HepG2 (cell line): ENCODE measurements at regions not wholly inside any gene's neighbourhood (a gene's known extent, or its start where the extent isn't known, plus 50 kb on each side); places are given as distances from the start of the nearest gene placed in this dataset.
A peak's percentile ranks its signal among the peaks of the same experiment; 100 is the strongest.

ENCODE experiments used
- CREBL2 ChIP-seq: sonication (generic); formaldehyde crosslinking; IDR thresholded peaks from 2 replicates; pipeline ENCODE4 v1.8.1; 2023; ENCODE audit warnings: missing genetic modification reagents, mild to moderate bottlenecking, borderline replicate concordance
- FOSL2 ChIP-seq: sonication (generic); formaldehyde crosslinking; IDR thresholded peaks from 2 replicates; pipeline ENCODE4 v1.4.0; 2020; ENCODE audit warnings: missing genetic modification reagents
- HMGXB4 ChIP-seq, 2 experiments: sonication (generic) in 1 of 2; formaldehyde crosslinking in 1 of 2; IDR thresholded peaks; 2 replicates each; pipeline versions ENCODE4 v1.4.0 to v1.6.1; 2018 to 2020; ENCODE audit warnings: missing genetic modification reagents in 2 of 2, borderline replicate concordance in 1 of 2, low read depth in 1 of 2, mild to moderate bottlenecking in 1 of 2, missing biosample characterization in 1 of 2
- HNF4A ChIP-seq: sonication (generic); formaldehyde crosslinking; IDR thresholded peaks from 2 replicates; pipeline ENCODE4 v1.4.0; 2020; ENCODE audit warnings: missing genetic modification reagents
- NBN ChIP-seq: fragments of 450-650 bp; conservative IDR thresholded peaks from 2 replicates; pipeline ENCODE4 v1.6.1; 2017
- POGZ ChIP-seq: sonication (generic); formaldehyde crosslinking; IDR thresholded peaks from 2 replicates; pipeline ENCODE4 v1.4.0; 2020; ENCODE audit warnings: mild to moderate bottlenecking, missing genetic modification reagents
- PRPF4 ChIP-seq: fragments of 200-400 bp; formaldehyde crosslinking; IDR thresholded peaks from 2 replicates; pipeline ENCODE4 v1.6.1; 2016; ENCODE audit warnings: low read length, low read depth; ENCODE audit not compliant: poor library complexity, severe bottlenecking
- RFXANK ChIP-seq: IDR thresholded peaks from 2 replicates; pipeline ENCODE4 v1.6.1; 2016
- SALL1 ChIP-seq: sonication (generic); formaldehyde crosslinking; IDR thresholded peaks from 2 replicates; pipeline ENCODE4 v1.8.0; 2022; ENCODE audit warnings: mild to moderate bottlenecking, missing genetic modification reagents
- SRY ChIP-seq: sonication (generic); formaldehyde crosslinking; IDR thresholded peaks from 2 replicates; pipeline ENCODE4 v1.8.0; 2022; ENCODE audit warnings: mild to moderate bottlenecking, missing genetic modification reagents
- THAP11 ChIP-seq: IDR thresholded peaks from 2 replicates; pipeline ENCODE4 v1.6.1; 2016; ENCODE audit warnings: missing biosample characterization, missing genetic modification reagents
- ZBTB33 ChIP-seq: sonication (generic); formaldehyde crosslinking; IDR thresholded peaks from 2 replicates; pipeline ENCODE4 v1.4.0; 2020; ENCODE audit warnings: missing genetic modification reagents
- ZNF253 ChIP-seq: sonication (generic); formaldehyde crosslinking; IDR thresholded peaks from 2 replicates; pipeline ENCODE4 v1.8.0; 2022; ENCODE audit warnings: mild to moderate bottlenecking, missing genetic modification reagents, borderline replicate concordance
- ZNF343 ChIP-seq: sonication (generic); formaldehyde crosslinking; IDR thresholded peaks from 2 replicates; pipeline ENCODE4 v1.4.0; 2020; ENCODE audit warnings: mild to moderate bottlenecking, missing genetic modification reagents
- ZNF567 ChIP-seq: sonication (generic); formaldehyde crosslinking; IDR thresholded peaks from 2 replicates; pipeline ENCODE4 v1.8.1; 2023; ENCODE audit warnings: mild to moderate bottlenecking, missing genetic modification reagents, borderline replicate concordance
- ZNF850 ChIP-seq: sonication (generic); formaldehyde crosslinking; conservative IDR thresholded peaks from 2 replicates; pipeline ENCODE4 v1.9.0; 2021; ENCODE audit warnings: mild to moderate bottlenecking, missing genetic modification reagents
- TF ChIP-seq, protein P1 (sequence below): sonication (generic); formaldehyde crosslinking; IDR thresholded peaks from 2 replicates; pipeline ENCODE4 v1.9.0; 2022; ENCODE audit warnings: missing genetic modification reagents, mild to moderate bottlenecking, borderline replicate concordance
- TF ChIP-seq, protein P2 (sequence below): sonication (generic); formaldehyde crosslinking; IDR thresholded peaks from 2 replicates; pipeline ENCODE4 v1.5.0; 2020; ENCODE audit warnings: mild to moderate bottlenecking, missing genetic modification reagents, moderate library complexity
- TF ChIP-seq, protein P3 (sequence below): IDR thresholded peaks from 2 replicates; pipeline ENCODE4 v1.6.1; 2018; ENCODE audit warnings: missing genetic modification reagents
- TF ChIP-seq, protein P4 (sequence below): conservative IDR thresholded peaks from 2 replicates; pipeline ENCODE4 v1.6.1; 2018; ENCODE audit warnings: missing genetic modification reagents

GRCh38 chr18:57959278-57959677, 84.7 kb upstream of the NEDD4L start (continued):
- TF ChIP-seq POGZ (no peak), RFXANK (no peak), SRY (no peak), ZNF253 (no peak), NBN (no peak), ZNF567 (CRISPR knock-in tag) (no peak), ZBTB33 (CRISPR knock-in tag) (no peak), FOSL2 (CRISPR knock-in tag) (peak; percentile 40; the same call in 1 of the 2 replicates), HNF4A (CRISPR knock-in tag) (no peak), THAP11 (CRISPR knock-in tag) (0 out of 2 replicates have a peak, but pooled peaks have one; percentile 19), PRPF4 (no peak), CREBL2 (CRISPR knock-in tag) (no peak), HMGXB4 (CRISPR knock-in tag; IDR thresholded peaks at IDR 0.05; ENCODE audit: borderline replicate concordance in 1 of 2, low read depth in 1 of 2) (peak in 1 of 2 experiments; percentile 63; a peak in 2 of 4 replicates), SALL1 (0 out of 2 replicates have a peak, but pooled peaks have one; percentile 19), ZNF850 (CRISPR knock-in tag) (no peak), ZNF343 (CRISPR knock-in tag) (no peak)
- TF ChIP-seq, protein P1, sequence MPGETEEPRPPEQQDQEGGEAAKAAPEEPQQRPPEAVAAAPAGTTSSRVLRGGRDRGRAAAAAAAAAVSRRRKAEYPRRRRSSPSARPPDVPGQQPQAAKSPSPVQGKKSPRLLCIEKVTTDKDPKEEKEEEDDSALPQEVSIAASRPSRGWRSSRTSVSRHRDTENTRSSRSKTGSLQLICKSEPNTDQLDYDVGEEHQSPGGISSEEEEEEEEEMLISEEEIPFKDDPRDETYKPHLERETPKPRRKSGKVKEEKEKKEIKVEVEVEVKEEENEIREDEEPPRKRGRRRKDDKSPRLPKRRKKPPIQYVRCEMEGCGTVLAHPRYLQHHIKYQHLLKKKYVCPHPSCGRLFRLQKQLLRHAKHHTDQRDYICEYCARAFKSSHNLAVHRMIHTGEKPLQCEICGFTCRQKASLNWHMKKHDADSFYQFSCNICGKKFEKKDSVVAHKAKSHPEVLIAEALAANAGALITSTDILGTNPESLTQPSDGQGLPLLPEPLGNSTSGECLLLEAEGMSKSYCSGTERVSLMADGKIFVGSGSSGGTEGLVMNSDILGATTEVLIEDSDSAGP, result no peak
- TF ChIP-seq, protein P2, sequence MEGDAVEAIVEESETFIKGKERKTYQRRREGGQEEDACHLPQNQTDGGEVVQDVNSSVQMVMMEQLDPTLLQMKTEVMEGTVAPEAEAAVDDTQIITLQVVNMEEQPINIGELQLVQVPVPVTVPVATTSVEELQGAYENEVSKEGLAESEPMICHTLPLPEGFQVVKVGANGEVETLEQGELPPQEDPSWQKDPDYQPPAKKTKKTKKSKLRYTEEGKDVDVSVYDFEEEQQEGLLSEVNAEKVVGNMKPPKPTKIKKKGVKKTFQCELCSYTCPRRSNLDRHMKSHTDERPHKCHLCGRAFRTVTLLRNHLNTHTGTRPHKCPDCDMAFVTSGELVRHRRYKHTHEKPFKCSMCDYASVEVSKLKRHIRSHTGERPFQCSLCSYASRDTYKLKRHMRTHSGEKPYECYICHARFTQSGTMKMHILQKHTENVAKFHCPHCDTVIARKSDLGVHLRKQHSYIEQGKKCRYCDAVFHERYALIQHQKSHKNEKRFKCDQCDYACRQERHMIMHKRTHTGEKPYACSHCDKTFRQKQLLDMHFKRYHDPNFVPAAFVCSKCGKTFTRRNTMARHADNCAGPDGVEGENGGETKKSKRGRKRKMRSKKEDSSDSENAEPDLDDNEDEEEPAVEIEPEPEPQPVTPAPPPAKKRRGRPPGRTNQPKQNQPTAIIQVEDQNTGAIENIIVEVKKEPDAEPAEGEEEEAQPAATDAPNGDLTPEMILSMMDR (CRISPR knock-in tag), result peak; percentile 83
- TF ChIP-seq, protein P3, sequence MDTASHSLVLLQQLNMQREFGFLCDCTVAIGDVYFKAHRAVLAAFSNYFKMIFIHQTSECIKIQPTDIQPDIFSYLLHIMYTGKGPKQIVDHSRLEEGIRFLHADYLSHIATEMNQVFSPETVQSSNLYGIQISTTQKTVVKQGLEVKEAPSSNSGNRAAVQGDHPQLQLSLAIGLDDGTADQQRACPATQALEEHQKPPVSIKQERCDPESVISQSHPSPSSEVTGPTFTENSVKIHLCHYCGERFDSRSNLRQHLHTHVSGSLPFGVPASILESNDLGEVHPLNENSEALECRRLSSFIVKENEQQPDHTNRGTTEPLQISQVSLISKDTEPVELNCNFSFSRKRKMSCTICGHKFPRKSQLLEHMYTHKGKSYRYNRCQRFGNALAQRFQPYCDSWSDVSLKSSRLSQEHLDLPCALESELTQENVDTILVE (CRISPR knock-in tag), result peak; percentile 35; the same call in 1 of the 2 replicates
- TF ChIP-seq, protein P4, sequence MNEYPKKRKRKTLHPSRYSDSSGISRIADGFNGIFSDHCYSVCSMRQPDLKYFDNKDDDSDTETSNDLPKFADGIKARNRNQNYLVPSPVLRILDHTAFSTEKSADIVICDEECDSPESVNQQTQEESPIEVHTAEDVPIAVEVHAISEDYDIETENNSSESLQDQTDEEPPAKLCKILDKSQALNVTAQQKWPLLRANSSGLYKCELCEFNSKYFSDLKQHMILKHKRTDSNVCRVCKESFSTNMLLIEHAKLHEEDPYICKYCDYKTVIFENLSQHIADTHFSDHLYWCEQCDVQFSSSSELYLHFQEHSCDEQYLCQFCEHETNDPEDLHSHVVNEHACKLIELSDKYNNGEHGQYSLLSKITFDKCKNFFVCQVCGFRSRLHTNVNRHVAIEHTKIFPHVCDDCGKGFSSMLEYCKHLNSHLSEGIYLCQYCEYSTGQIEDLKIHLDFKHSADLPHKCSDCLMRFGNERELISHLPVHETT (CRISPR knock-in tag), result no peak
